H1 (cell line): ENCODE measurements at regions not wholly inside any gene's neighbourhood (a gene's known extent, or its start where the extent isn't known, plus 50 kb on each side); places are given as distances from the start of the nearest gene placed in this dataset.

ENCODE experiments used
- CTCF ChIA-PET: fragments of 300-600 bp; sonication (Branson Sonifier 250); formaldehyde crosslinking; loops from one replicate; lab custom pipeline; 2021; ENCODE audit not compliant: partially characterized antibody; lab: Charles Lee
- POLR2A ChIA-PET: fragments of 300-600 bp; sonication (Branson Sonifier 250); formaldehyde crosslinking; loops from one replicate; lab custom pipeline; 2021; ENCODE audit warnings: inconsistent platforms; ENCODE audit not compliant: partially characterized antibody; lab: Charles Lee
- DNase-seq, 2 experiments: peaks; one replicate each; pipeline versions ENCODE4 v3.0.0 to v3.0.0-alpha.2; 2010 to 2022; ENCODE audit warnings: low spot score in 2 of 2, low read depth in 1 of 2, mixed read lengths in 1 of 2
- FAIRE-seq: peaks from 2 replicates; lab custom pipeline; 2011; peaks lifted over from hg19 to GRCh38; lab: Jason Lieb, UNC
- H2AFZ ChIP-seq: 2 replicates; pipeline ENCODE4 v1.8.1; 2012; ENCODE audit warnings: low read length, inconsistent platforms
- H2AK5ac ChIP-seq: 2 replicates; pipeline ENCODE4 v1.6.1; 2013; ENCODE audit warnings: low read depth, low read length
- H2BK120ac ChIP-seq: replicated peaks from 2 replicates; pipeline ENCODE3; 2013; ENCODE audit warnings: low read depth, low read length, inconsistent platforms
- H2BK12ac ChIP-seq: 2 replicates; pipeline ENCODE4 v1.6.1; 2013; ENCODE audit warnings: low read depth, low read length
- H2BK15ac ChIP-seq: 2 replicates; pipeline ENCODE4 v1.6.1; 2013; ENCODE audit warnings: low read length
- H2BK20ac ChIP-seq: 2 replicates; pipeline ENCODE4 v1.6.1; 2013; ENCODE audit warnings: low read length
- H2BK5ac ChIP-seq: 2 replicates; pipeline ENCODE4 v1.6.1; 2013; ENCODE audit warnings: low read depth, low read length
- H3K14ac ChIP-seq: 2 replicates; pipeline ENCODE4 v1.6.1; 2013; ENCODE audit warnings: inconsistent platforms; ENCODE audit not compliant: insufficient read length
- H3K18ac ChIP-seq: 2 replicates; pipeline ENCODE4 v1.6.1; 2013; ENCODE audit warnings: low read length; ENCODE audit errors: extremely low read depth
- H3K23ac ChIP-seq: 2 replicates; pipeline ENCODE4 v1.6.1; 2013; ENCODE audit warnings: inconsistent platforms; ENCODE audit not compliant: insufficient read length
- H3K23me2 ChIP-seq: 2 replicates; pipeline ENCODE4 v1.6.1; 2013; ENCODE audit warnings: low read depth, low read length
- H3K27ac ChIP-seq: 2 replicates; pipeline ENCODE4 v1.6.1; 2011; ENCODE audit warnings: low read depth, low read length, inconsistent platforms
- H3K27me3 ChIP-seq, 4 experiments: replicated peaks in 1 of 4; 1 replicate in 1 of 4; 2 replicates in 3 of 4; pipeline versions ENCODE4 v1.6.1 to v1.8.1; 2011 to 2013; ENCODE audit warnings: low read length in 3 of 4, mild to moderate bottlenecking in 3 of 4, inconsistent platforms in 2 of 4, mixed read lengths in 2 of 4, moderate library complexity in 1 of 4; ENCODE audit not compliant: control insufficient read depth in 3 of 4, insufficient read depth in 3 of 4; ENCODE audit errors: extremely low read depth in 1 of 4
- H3K36me3 ChIP-seq, 4 experiments: 2 replicates each; pipeline versions ENCODE4 v1.6.1 to v1.8.1; 2011 to 2013; ENCODE audit warnings: mild to moderate bottlenecking in 4 of 4, low read length in 3 of 4, moderate library complexity in 2 of 4, control low read depth in 1 of 4, inconsistent platforms in 1 of 4; ENCODE audit not compliant: insufficient read depth in 4 of 4, control insufficient read depth in 2 of 4
- H3K4ac ChIP-seq: replicated peaks from 2 replicates; pipeline ENCODE3; 2013; ENCODE audit warnings: low read length, low read depth, mixed read lengths, inconsistent platforms; ENCODE audit not compliant: insufficient read length
- H3K4me1 ChIP-seq, 4 experiments: replicated peaks in 1 of 4; 1 replicate in 1 of 4; 2 replicates in 3 of 4; pipeline versions ENCODE4 v1.6.1 to v1.8.1; 2011 to 2013; ENCODE audit warnings: low read length in 3 of 4, inconsistent platforms in 2 of 4, mixed read lengths in 1 of 4; ENCODE audit not compliant: insufficient read depth in 4 of 4, control insufficient read depth in 3 of 4
- H3K4me2 ChIP-seq, 2 experiments: 2 replicates each; pipeline versions ENCODE4 v1.6.1 to v1.8.1; 2011 to 2013; ENCODE audit warnings: low read depth in 2 of 2, low read length in 2 of 2, control low read depth in 1 of 2, inconsistent platforms in 1 of 2, mild to moderate bottlenecking in 1 of 2; ENCODE audit not compliant: insufficient read depth in 1 of 2
- H3K4me3 ChIP-seq, 4 experiments: fragments of 200-600, 300-600 bp in 1 of 4; sonication (generic), shearing (Covaris generic), sonication (Bioruptor Twin) in 1 of 4; 2 replicates each; pipeline versions ENCODE4 v1.5.1 to v1.8.1; 2011 to 2016; ENCODE audit warnings: low read length in 4 of 4, low read depth in 3 of 4, control low read depth in 2 of 4, inconsistent platforms in 2 of 4, mild to moderate bottlenecking in 2 of 4, mixed read lengths in 1 of 4, moderate library complexity in 1 of 4; ENCODE audit not compliant: insufficient read depth in 2 of 4; ENCODE audit errors: extremely low read depth in 1 of 4
- H3K56ac ChIP-seq: replicated peaks from 2 replicates; pipeline ENCODE3; 2013; ENCODE audit warnings: low read depth, mild to moderate bottlenecking, mixed read lengths, low read length, inconsistent platforms; ENCODE audit not compliant: insufficient read length
- H3K79me1 ChIP-seq: 2 replicates; pipeline ENCODE4 v1.6.1; 2013; ENCODE audit warnings: low read depth, low read length, control low read depth
- H3K79me2 ChIP-seq, 2 experiments: 2 replicates each; pipeline versions ENCODE4 v1.6.1 to v1.8.1; 2012 to 2013; ENCODE audit warnings: low read length in 2 of 2, mild to moderate bottlenecking in 2 of 2, inconsistent platforms in 1 of 2; ENCODE audit not compliant: insufficient read depth in 2 of 2, control insufficient read depth in 1 of 2
- H3K9ac ChIP-seq, 4 experiments: replicated peaks in 1 of 4; 1 replicate in 1 of 4; 2 replicates in 3 of 4; pipeline versions ENCODE4 v1.6.1 to v1.8.1; 2011 to 2013; ENCODE audit warnings: low read depth in 3 of 4, low read length in 3 of 4, control low read depth in 2 of 4, mild to moderate bottlenecking in 2 of 4, moderate library complexity in 2 of 4, inconsistent platforms in 1 of 4; ENCODE audit errors: extremely low read depth in 1 of 4
- H3K9me3 ChIP-seq, 2 experiments: 2 replicates each; pipeline versions ENCODE4 v1.6.1 to v1.8.1; 2012 to 2013; ENCODE audit warnings: mild to moderate bottlenecking in 2 of 2, moderate library complexity in 2 of 2, control low read depth in 1 of 2, inconsistent platforms in 1 of 2, low read depth in 1 of 2, low read length in 1 of 2, mixed read lengths in 1 of 2; ENCODE audit not compliant: insufficient read depth in 2 of 2
- H4K20me1 ChIP-seq, 2 experiments: replicated peaks in 1 of 2; 2 replicates each; pipeline versions ENCODE3 to v1.8.1; 2011 to 2013; ENCODE audit warnings: inconsistent platforms in 2 of 2, low read length in 2 of 2, mild to moderate bottlenecking in 1 of 2; ENCODE audit not compliant: insufficient read depth in 2 of 2, control insufficient read depth in 1 of 2
- H4K5ac ChIP-seq: 2 replicates; pipeline ENCODE4 v1.6.1; 2013; ENCODE audit warnings: low read length, low read depth, mixed read lengths, inconsistent platforms; ENCODE audit not compliant: insufficient read length
- H4K8ac ChIP-seq: 2 replicates; pipeline ENCODE4 v1.8.0; 2013; ENCODE audit warnings: mild to moderate bottlenecking, moderate library complexity, low read length, inconsistent platforms; ENCODE audit not compliant: insufficient read depth; ENCODE audit errors: extremely low read depth
- H4K91ac ChIP-seq: replicated peaks from 2 replicates; pipeline ENCODE3; 2013; ENCODE audit warnings: low read length, mixed read lengths, inconsistent platforms; ENCODE audit not compliant: insufficient read length
- BCL11A ChIP-seq, 2 experiments: IDR thresholded peaks; one replicate each; pipeline ENCODE4 v1.6.1; 2011; ENCODE audit warnings: low read depth in 2 of 2, low read length in 2 of 2, mild to moderate bottlenecking in 2 of 2
- MAFK ChIP-seq: IDR thresholded peaks from 2 replicates; pipeline ENCODE4 v1.6.1; 2012; ENCODE audit warnings: low read depth, mild to moderate bottlenecking, improper control_type of control experiment, low read length
- SAP30 ChIP-seq: fragments of 300-600 bp; sonication (generic); IDR thresholded peaks from 2 replicates; pipeline ENCODE4 v1.7.1; 2012; ENCODE audit warnings: low read length, moderate library complexity, mild to moderate bottlenecking, inconsistent platforms; ENCODE audit not compliant: insufficient read depth, insufficient replicate concordance
- SIX5 ChIP-seq: IDR thresholded peaks from 2 replicates; pipeline ENCODE4 v1.6.1; 2011; ENCODE audit warnings: mild to moderate bottlenecking, low read depth, low read length
- SUZ12 ChIP-seq: fragments of 200-600 bp; sonication (generic); IDR thresholded peaks from 2 replicates; pipeline ENCODE4 v1.6.1; 2012; ENCODE audit warnings: mild to moderate bottlenecking, inconsistent platforms, low read length, moderate library complexity, mixed read lengths
- TAF1 ChIP-seq: IDR thresholded peaks from 2 replicates; pipeline ENCODE4 v1.6.1; 2011; ENCODE audit warnings: mild to moderate bottlenecking, low read depth, low read length
- WGBS, 2 experiments: shearing (Covaris generic) in 1 of 2; methylation state at CpG; one replicate each; pipeline versions ENCODE4 v1.1.6 to v1.1.7; 2013 to 2015; ENCODE audit warnings: low lambda C conversion rate in 2 of 2, mixed read lengths in 2 of 2, inconsistent platforms in 1 of 2, low coverage in 1 of 2, missing lambda C conversion rate in 1 of 2; ENCODE audit not compliant: insufficient replicate concordance in 2 of 2, insufficient coverage in 1 of 2, insufficient read length in 1 of 2; ENCODE audit errors: extremely low coverage in 1 of 2, missing lambda C conversion rate in 1 of 2; 5-methylcytosine and 5-hydroxymethylcytosine counted together

- H3K36me3 ChIP-seq = peaks cover 0 to 3% (median 0%) of the 10 kb centered on the region in 4 experiments; a peak in 1 of 8 replicates
- peak overlapping the region; percentile 80; the same call in 1 of the 2 replicates for H2BK20ac ChIP-seq
- peak overlapping the region; percentile 7 for H4K5ac ChIP-seq
- no peak overlapping the region for H3K56ac ChIP-seq
- H3K18ac ChIP-seq = peak overlapping the region; percentile 49; the same call in 1 of the 2 replicates
- H3K14ac ChIP-seq = no peak overlapping the region
- peak overlapping the region; percentile 61 for H2BK120ac ChIP-seq
- H3K79me1 ChIP-seq = no peaks in the 10 kb centered on the region
- H2BK12ac ChIP-seq = peak overlapping the region; percentile 72; the same call in 1 of the 2 replicates
- no peak overlapping the region for H3K4me3 ChIP-seq
- no peak overlapping the region for H3K23ac ChIP-seq
- ChIA-PET POLR2A (no interaction called here), CTCF (interaction anchor here (1.3 kb wide), 1 partner anchor 242 kb away, joined by 3 read pairs; no protein-coding TSS in a partner anchor)
- no peaks in the 10 kb centered on the region for H3K9me3 ChIP-seq
- H3K4me1 ChIP-seq = peaks cover 4 to 23% (median 18%) of the 10 kb centered on the region in 4 experiments
- H3K27me3 ChIP-seq = no peaks in the 10 kb centered on the region
- peak overlapping the region; percentile 34; the same call in 1 of the 2 replicates for H2AK5ac ChIP-seq
- H4K20me1 ChIP-seq = no peaks in the 10 kb centered on the region
- no peak overlapping the region for H3K9ac ChIP-seq
- 0 out of 4 replicates have a peak overlapping the region, but pooled peaks of 1 of the 2 experiments have one; percentile 3 for H3K4me2 ChIP-seq
- TF ChIP-seq TAF1 (no peak), SUZ12 (no peak), MAFK (no peak), BCL11A (IDR thresholded peaks at IDR 0.05; ENCODE audit: low read depth in 2 of 2, low read length in 2 of 2) (no peak), SAP30 (no peak), SIX5 (no peak)
- H4K91ac ChIP-seq = peak overlapping the region; percentile 99
- no peaks in the 10 kb centered on the region for H3K79me2 ChIP-seq
- no peak overlapping the region for H4K8ac ChIP-seq
- H3K4ac ChIP-seq = peak overlapping the region; percentile 24
- H2BK5ac ChIP-seq = peak overlapping the region; percentile 73
- peaks cover 2% of the 10 kb centered on the region; the same call in 1 of the 2 replicates for H3K23me2 ChIP-seq
- 90% methylated on average over 3 of the region's 3 CpGs; no CpG with 5 or more reads in 1 of the 2 experiments for WGBS, 2 experiments
- H2AFZ ChIP-seq = no peak overlapping the region
- H3K27ac ChIP-seq = no peak overlapping the region
- no peak for FAIRE-seq
- H2BK15ac ChIP-seq = no peak overlapping the region
- DNase-seq = no peak
Measured at GRCh38 chr1:228852511-228853088, 117.3 kb downstream of the RHOU start.
